ENCODE measurements at regions not wholly inside any gene's neighbourhood (a gene's known extent, or its start where the extent isn't known, plus 50 kb on each side); places are given as distances from the start of the nearest gene placed in this dataset.

DNA sequence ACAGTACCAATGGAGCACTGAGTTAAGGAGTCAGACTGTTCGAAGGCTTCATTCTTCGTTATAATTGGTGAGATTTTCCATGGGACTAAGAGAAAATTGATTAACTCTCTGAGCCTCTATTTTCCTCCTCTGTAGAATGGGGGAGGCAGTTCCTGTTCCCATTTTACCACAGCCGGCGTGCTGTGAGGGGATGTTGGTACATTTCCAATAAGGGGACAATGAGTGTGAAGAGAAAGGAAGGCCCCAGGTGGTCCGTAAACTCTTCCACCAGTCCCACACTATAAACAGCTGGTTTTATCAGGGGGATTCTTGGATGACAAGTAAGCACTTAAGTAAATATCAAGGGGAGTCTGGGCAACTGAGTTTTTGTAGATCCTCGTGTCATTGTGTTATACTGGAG lies 109.9 kb downstream of the DAD1 start (continued):
- no peak for TF ChIP-seq WRNIP1 (IDR thresholded peaks at IDR 0.05; ENCODE audit: borderline replicate concordance, low read depth, low read length)
- TF ChIP-seq, protein P1, sequence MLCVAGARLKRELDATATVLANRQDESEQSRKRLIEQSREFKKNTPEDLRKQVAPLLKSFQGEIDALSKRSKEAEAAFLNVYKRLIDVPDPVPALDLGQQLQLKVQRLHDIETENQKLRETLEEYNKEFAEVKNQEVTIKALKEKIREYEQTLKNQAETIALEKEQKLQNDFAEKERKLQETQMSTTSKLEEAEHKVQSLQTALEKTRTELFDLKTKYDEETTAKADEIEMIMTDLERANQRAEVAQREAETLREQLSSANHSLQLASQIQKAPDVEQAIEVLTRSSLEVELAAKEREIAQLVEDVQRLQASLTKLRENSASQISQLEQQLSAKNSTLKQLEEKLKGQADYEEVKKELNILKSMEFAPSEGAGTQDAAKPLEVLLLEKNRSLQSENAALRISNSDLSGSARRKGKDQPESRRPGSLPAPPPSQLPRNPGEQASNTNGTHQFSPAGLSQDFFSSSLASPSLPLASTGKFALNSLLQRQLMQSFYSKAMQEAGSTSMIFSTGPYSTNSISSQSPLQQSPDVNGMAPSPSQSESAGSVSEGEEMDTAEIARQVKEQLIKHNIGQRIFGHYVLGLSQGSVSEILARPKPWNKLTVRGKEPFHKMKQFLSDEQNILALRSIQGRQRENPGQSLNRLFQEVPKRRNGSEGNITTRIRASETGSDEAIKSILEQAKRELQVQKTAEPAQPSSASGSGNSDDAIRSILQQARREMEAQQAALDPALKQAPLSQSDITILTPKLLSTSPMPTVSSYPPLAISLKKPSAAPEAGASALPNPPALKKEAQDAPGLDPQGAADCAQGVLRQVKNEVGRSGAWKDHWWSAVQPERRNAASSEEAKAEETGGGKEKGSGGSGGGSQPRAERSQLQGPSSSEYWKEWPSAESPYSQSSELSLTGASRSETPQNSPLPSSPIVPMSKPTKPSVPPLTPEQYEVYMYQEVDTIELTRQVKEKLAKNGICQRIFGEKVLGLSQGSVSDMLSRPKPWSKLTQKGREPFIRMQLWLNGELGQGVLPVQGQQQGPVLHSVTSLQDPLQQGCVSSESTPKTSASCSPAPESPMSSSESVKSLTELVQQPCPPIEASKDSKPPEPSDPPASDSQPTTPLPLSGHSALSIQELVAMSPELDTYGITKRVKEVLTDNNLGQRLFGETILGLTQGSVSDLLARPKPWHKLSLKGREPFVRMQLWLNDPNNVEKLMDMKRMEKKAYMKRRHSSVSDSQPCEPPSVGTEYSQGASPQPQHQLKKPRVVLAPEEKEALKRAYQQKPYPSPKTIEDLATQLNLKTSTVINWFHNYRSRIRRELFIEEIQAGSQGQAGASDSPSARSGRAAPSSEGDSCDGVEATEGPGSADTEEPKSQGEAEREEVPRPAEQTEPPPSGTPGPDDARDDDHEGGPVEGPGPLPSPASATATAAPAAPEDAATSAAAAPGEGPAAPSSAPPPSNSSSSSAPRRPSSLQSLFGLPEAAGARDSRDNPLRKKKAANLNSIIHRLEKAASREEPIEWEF (IDR thresholded peaks at IDR 0.05; ENCODE audit: insufficient replicate concordance, low read depth, low read length), result no peak
- no peak for TF ChIP-seq MYB (IDR thresholded peaks at IDR 0.05; ENCODE audit: borderline replicate concordance, low read depth, low read length)
- no peak for TF ChIP-seq PAX8 (IDR thresholded peaks at IDR 0.05)
- no peak for TF ChIP-seq SIN3A (IDR thresholded peaks at IDR 0.05; ENCODE audit: low read depth, low read length)
- TF ChIP-seq, protein P2, sequence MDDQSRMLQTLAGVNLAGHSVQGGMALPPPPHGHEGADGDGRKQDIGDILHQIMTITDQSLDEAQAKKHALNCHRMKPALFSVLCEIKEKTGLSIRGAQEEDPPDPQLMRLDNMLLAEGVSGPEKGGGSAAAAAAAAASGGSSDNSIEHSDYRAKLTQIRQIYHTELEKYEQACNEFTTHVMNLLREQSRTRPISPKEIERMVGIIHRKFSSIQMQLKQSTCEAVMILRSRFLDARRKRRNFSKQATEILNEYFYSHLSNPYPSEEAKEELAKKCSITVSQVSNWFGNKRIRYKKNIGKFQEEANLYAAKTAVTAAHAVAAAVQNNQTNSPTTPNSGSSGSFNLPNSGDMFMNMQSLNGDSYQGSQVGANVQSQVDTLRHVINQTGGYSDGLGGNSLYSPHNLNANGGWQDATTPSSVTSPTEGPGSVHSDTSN (IDR thresholded peaks at IDR 0.05; ENCODE audit: insufficient replicate concordance, low read depth, low read length), result no peak
- TF ChIP-seq RUNX3 (IDR thresholded peaks at IDR 0.05; ENCODE audit: low read length), result 0 out of 2 replicates have a peak, but pooled peaks have one; percentile 5
- TF ChIP-seq ESRRA (IDR thresholded peaks at IDR 0.05; ENCODE audit: low read length), result no peak
- TF ChIP-seq PML (IDR thresholded peaks at IDR 0.05; ENCODE audit: low read length), result 0 out of 2 replicates have a peak, but pooled peaks have one; percentile 36
- TF ChIP-seq, protein P3, sequence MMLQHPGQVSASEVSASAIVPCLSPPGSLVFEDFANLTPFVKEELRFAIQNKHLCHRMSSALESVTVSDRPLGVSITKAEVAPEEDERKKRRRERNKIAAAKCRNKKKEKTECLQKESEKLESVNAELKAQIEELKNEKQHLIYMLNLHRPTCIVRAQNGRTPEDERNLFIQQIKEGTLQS (IDR thresholded peaks at IDR 0.05; ENCODE audit: borderline replicate concordance, extremely low read depth, low read depth, low read length), result no peak
- no peak for TF ChIP-seq NRF1 (conservative IDR thresholded peaks at IDR 0.05; ENCODE audit: low read depth, low read length)
- TF ChIP-seq, protein P4, sequence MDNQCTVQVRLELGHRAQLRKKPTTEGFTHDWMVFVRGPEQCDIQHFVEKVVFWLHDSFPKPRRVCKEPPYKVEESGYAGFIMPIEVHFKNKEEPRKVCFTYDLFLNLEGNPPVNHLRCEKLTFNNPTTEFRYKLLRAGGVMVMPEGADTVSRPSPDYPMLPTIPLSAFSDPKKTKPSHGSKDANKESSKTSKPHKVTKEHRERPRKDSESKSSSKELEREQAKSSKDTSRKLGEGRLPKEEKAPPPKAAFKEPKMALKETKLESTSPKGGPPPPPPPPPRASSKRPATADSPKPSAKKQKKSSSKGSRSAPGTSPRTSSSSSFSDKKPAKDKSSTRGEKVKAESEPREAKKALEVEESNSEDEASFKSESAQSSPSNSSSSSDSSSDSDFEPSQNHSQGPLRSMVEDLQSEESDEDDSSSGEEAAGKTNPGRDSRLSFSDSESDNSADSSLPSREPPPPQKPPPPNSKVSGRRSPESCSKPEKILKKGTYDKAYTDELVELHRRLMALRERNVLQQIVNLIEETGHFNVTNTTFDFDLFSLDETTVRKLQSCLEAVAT (IDR thresholded peaks at IDR 0.05), result peak; percentile 63
- TF ChIP-seq, protein P5, sequence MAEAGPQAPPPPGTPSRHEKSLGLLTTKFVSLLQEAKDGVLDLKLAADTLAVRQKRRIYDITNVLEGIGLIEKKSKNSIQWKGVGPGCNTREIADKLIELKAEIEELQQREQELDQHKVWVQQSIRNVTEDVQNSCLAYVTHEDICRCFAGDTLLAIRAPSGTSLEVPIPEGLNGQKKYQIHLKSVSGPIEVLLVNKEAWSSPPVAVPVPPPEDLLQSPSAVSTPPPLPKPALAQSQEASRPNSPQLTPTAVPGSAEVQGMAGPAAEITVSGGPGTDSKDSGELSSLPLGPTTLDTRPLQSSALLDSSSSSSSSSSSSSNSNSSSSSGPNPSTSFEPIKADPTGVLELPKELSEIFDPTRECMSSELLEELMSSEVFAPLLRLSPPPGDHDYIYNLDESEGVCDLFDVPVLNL (IDR thresholded peaks at IDR 0.05; ENCODE audit: low read depth, low read length), result no peak
- no peak for TF ChIP-seq HDAC2 (IDR thresholded peaks at IDR 0.05)
- TF ChIP-seq ZNF217 (IDR thresholded peaks at IDR 0.05), result peak; percentile 79
- no peak for TF ChIP-seq TCF3 (IDR thresholded peaks at IDR 0.05; ENCODE audit: borderline replicate concordance, insufficient read depth, low read depth, low read length)
- TF ChIP-seq, protein P6, sequence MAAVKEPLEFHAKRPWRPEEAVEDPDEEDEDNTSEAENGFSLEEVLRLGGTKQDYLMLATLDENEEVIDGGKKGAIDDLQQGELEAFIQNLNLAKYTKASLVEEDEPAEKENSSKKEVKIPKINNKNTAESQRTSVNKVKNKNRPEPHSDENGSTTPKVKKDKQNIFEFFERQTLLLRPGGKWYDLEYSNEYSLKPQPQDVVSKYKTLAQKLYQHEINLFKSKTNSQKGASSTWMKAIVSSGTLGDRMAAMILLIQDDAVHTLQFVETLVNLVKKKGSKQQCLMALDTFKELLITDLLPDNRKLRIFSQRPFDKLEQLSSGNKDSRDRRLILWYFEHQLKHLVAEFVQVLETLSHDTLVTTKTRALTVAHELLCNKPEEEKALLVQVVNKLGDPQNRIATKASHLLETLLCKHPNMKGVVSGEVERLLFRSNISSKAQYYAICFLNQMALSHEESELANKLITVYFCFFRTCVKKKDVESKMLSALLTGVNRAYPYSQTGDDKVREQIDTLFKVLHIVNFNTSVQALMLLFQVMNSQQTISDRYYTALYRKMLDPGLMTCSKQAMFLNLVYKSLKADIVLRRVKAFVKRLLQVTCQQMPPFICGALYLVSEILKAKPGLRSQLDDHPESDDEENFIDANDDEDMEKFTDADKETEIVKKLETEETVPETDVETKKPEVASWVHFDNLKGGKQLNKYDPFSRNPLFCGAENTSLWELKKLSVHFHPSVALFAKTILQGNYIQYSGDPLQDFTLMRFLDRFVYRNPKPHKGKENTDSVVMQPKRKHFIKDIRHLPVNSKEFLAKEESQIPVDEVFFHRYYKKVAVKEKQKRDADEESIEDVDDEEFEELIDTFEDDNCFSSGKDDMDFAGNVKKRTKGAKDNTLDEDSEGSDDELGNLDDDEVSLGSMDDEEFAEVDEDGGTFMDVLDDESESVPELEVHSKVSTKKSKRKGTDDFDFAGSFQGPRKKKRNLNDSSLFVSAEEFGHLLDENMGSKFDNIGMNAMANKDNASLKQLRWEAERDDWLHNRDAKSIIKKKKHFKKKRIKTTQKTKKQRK (IDR thresholded peaks at IDR 0.05; ENCODE audit: low read depth, low read length), result no peak
